T-helper 2 cell treated with Interferon-gamma antibody and Interleukin-4, amounts not matched to agents 5 μg/mL and 100 μg/mL, for 36 hours (primary cell): ENCODE measurements at regions not wholly inside any gene's neighbourhood (a gene's known extent, or its start where the extent isn't known, plus 50 kb on each side); places are given as distances from the start of the nearest gene placed in this dataset.

Experiments used
- DNase-seq: peaks from one replicate; pipeline ENCODE4 v3.0.0; 2021; ENCODE audit warnings: low spot score
- H3K27ac Mint-ChIP-seq: one replicate; pipeline ENCODE4 v1.8.0; 2021; ENCODE audit warnings: mild to moderate bottlenecking, mixed read lengths
- H3K27me3 Mint-ChIP-seq: one replicate; pipeline ENCODE4 v1.8.0; 2021; ENCODE audit warnings: low read depth, mixed read lengths
- H3K36me3 Mint-ChIP-seq: one replicate; pipeline ENCODE4 v1.8.0; 2021; ENCODE audit warnings: low read depth, mixed read lengths
- H3K4me1 Mint-ChIP-seq: one replicate; pipeline ENCODE4 v1.8.0; 2021; ENCODE audit warnings: low read depth, mixed read lengths
- H3K4me3 Mint-ChIP-seq: one replicate; pipeline ENCODE4 v1.8.0; 2022; ENCODE audit warnings: mild to moderate bottlenecking, moderate library complexity, mixed read lengths
- H3K9me3 Mint-ChIP-seq: one replicate; pipeline ENCODE4 v1.8.0; 2021; ENCODE audit warnings: mixed read lengths

GRCh38 chr17:5635949-5636348, 51.6 kb upstream of the NLRP1 start:
- no peak for DNase-seq
- peaks cover 10% of the 10 kb centered on the region for H3K27me3 Mint-ChIP-seq
- no peaks in the 10 kb centered on the region for H3K9me3 Mint-ChIP-seq
- no peaks in the 10 kb centered on the region for H3K4me1 Mint-ChIP-seq
- no peak overlapping the region for H3K27ac Mint-ChIP-seq
- no peak overlapping the region for H3K4me3 Mint-ChIP-seq
- H3K36me3 Mint-ChIP-seq = no peaks in the 10 kb centered on the region

- no peak overlapping the region for H3K27ac Mint-ChIP-seq
- no peak for DNase-seq
- no peaks in the 10 kb centered on the region for H3K9me3 Mint-ChIP-seq
- no peak overlapping the region for H3K4me3 Mint-ChIP-seq
- H3K4me1 Mint-ChIP-seq = no peaks in the 10 kb centered on the region
- H3K36me3 Mint-ChIP-seq = no peaks in the 10 kb centered on the region
- H3K27me3 Mint-ChIP-seq = peaks cover 3% of the 10 kb centered on the region
Measured at GRCh38 chr17:5638596-5638995, 54.3 kb upstream of the NLRP1 start.

- no peak for DNase-seq
- Mint-ChIP-seq H3K4me1 (no peaks in the 10 kb centered on the region), H3K27me3 (peaks cover 3% of the 10 kb centered on the region)
Measured at GRCh38 chr17:5640726-5641125, 56.4 kb upstream of the NLRP1 start.

GRCh38 chr17:5642752-5643151, 58.4 kb upstream of the NLRP1 start:
- no peak for DNase-seq
- no peaks in the 10 kb centered on the region for H3K4me1 Mint-ChIP-seq

More at GRCh38 chr17:5640726-5641125, 56.4 kb upstream of the NLRP1 start:
- Mint-ChIP-seq H3K27ac (no peak overlapping the region), H3K36me3 (no peaks in the 10 kb centered on the region), H3K9me3 (no peaks in the 10 kb centered on the region), H3K4me3 (no peak overlapping the region)

GRCh38 chr17:5644065-5644464, 59.8 kb upstream of the NLRP1 start:
- peaks cover 3% of the 10 kb centered on the region for H3K27me3 Mint-ChIP-seq
- no peaks in the 10 kb centered on the region for H3K4me1 Mint-ChIP-seq
- H3K4me3 Mint-ChIP-seq = no peak overlapping the region
- H3K9me3 Mint-ChIP-seq = no peaks in the 10 kb centered on the region
- H3K27ac Mint-ChIP-seq = no peak overlapping the region
- no peaks in the 10 kb centered on the region for H3K36me3 Mint-ChIP-seq
- DNase-seq = no peak

More at GRCh38 chr17:5642752-5643151, 58.4 kb upstream of the NLRP1 start:
- Mint-ChIP-seq H3K36me3 (no peaks in the 10 kb centered on the region), H3K9me3 (no peaks in the 10 kb centered on the region), H3K27ac (no peak overlapping the region), H3K4me3 (no peak overlapping the region), H3K27me3 (peaks cover 3% of the 10 kb centered on the region)

GRCh38 chr17:5651348-5651747, 67.0 kb upstream of the NLRP1 start:
- H3K4me1 Mint-ChIP-seq = no peaks in the 10 kb centered on the region
- no peak overlapping the region for H3K27ac Mint-ChIP-seq
- no peaks in the 10 kb centered on the region for H3K27me3 Mint-ChIP-seq
- no peak for DNase-seq
- H3K9me3 Mint-ChIP-seq = peaks cover 15% of the 10 kb centered on the region
- H3K4me3 Mint-ChIP-seq = no peak overlapping the region
- H3K36me3 Mint-ChIP-seq = no peaks in the 10 kb centered on the region

- DNase-seq = no peak
- Mint-ChIP-seq H3K4me1 (no peaks in the 10 kb centered on the region), H3K9me3 (no peaks in the 10 kb centered on the region), H3K27me3 (no peaks in the 10 kb centered on the region), H3K27ac (no peak overlapping the region), H3K4me3 (no peak overlapping the region), H3K36me3 (no peaks in the 10 kb centered on the region)
Measured at GRCh38 chr17:5661491-5662125, 77.3 kb upstream of the NLRP1 start.

- Mint-ChIP-seq H3K4me3 (no peak overlapping the region), H3K27ac (no peak overlapping the region)
Measured at GRCh38 chr17:5662409-5663085, 78.2 kb upstream of the NLRP1 start.

GRCh38 chr17:5665164-5665563, 80.9 kb upstream of the NLRP1 start:
- no peak for DNase-seq
- Mint-ChIP-seq H3K4me3 (no peak overlapping the region), H3K9me3 (no peaks in the 10 kb centered on the region), H3K4me1 (no peaks in the 10 kb centered on the region), H3K27me3 (peaks cover 2% of the 10 kb centered on the region), H3K27ac (no peak overlapping the region), H3K36me3 (no peaks in the 10 kb centered on the region)

More at GRCh38 chr17:5662409-5663085, 78.2 kb upstream of the NLRP1 start:
- Mint-ChIP-seq H3K9me3 (no peaks in the 10 kb centered on the region), H3K36me3 (no peaks in the 10 kb centered on the region), H3K4me1 (no peaks in the 10 kb centered on the region), H3K27me3 (no peaks in the 10 kb centered on the region)
- no peak for DNase-seq

- Mint-ChIP-seq H3K27me3 (peaks cover 2% of the 10 kb centered on the region), H3K9me3 (no peaks in the 10 kb centered on the region), H3K4me3 (no peak overlapping the region), H3K27ac (no peak overlapping the region), H3K4me1 (no peaks in the 10 kb centered on the region), H3K36me3 (no peaks in the 10 kb centered on the region)
- no peak for DNase-seq
Measured at GRCh38 chr17:5667871-5668270, 83.6 kb upstream of the NLRP1 start.

- Mint-ChIP-seq H3K27me3 (peaks cover 2% of the 10 kb centered on the region), H3K36me3 (no peaks in the 10 kb centered on the region), H3K9me3 (no peaks in the 10 kb centered on the region), H3K4me1 (no peaks in the 10 kb centered on the region), H3K4me3 (no peak overlapping the region), H3K27ac (no peak overlapping the region)
- DNase-seq = no peak
Measured at GRCh38 chr17:5668557-5669138, 84.3 kb upstream of the NLRP1 start.

GRCh38 chr17:5669191-5669590, 84.9 kb upstream of the NLRP1 start:
- Mint-ChIP-seq H3K27me3 (peaks cover 2% of the 10 kb centered on the region), H3K9me3 (no peaks in the 10 kb centered on the region), H3K27ac (no peak overlapping the region), H3K4me3 (no peak overlapping the region), H3K36me3 (no peaks in the 10 kb centered on the region), H3K4me1 (no peaks in the 10 kb centered on the region)
- DNase-seq = no peak

GRCh38 chr17:5672141-5672540, 87.8 kb upstream of the NLRP1 start:
- Mint-ChIP-seq H3K27ac (no peak overlapping the region), H3K4me3 (no peak overlapping the region), H3K9me3 (no peaks in the 10 kb centered on the region), H3K4me1 (no peaks in the 10 kb centered on the region), H3K27me3 (peaks cover 2% of the 10 kb centered on the region), H3K36me3 (no peaks in the 10 kb centered on the region)
- no peak for DNase-seq

GRCh38 chr17:5672815-5673430, 88.6 kb upstream of the NLRP1 start:
- Mint-ChIP-seq H3K4me1 (no peaks in the 10 kb centered on the region), H3K4me3 (no peak overlapping the region), H3K9me3 (no peaks in the 10 kb centered on the region), H3K27ac (no peak overlapping the region), H3K27me3 (peaks cover 2% of the 10 kb centered on the region), H3K36me3 (no peaks in the 10 kb centered on the region)
- no peak for DNase-seq
